T-helper 2 cell treated with Interferon-gamma antibody and Interleukin-4, amounts not matched to agents 100 ng/mL and 5 ng/mL, for 36 hours (primary cell): ENCODE measurements at regions not wholly inside any gene's neighbourhood (a gene's known extent, or its start where the extent isn't known, plus 50 kb on each side); places are given as distances from the start of the nearest gene placed in this dataset.

Source experiments
- intact Hi-C: fragments of 100-400 bp; cut with micrococcal nuclease; formaldehyde crosslinking; loops from one replicate; pipeline ENCODE4 v1.15.1; 2023

- intact Hi-C loops, result no loop called here
These were observed 93.2 kb downstream of the FOXF2 start for GRCh38 chr6:1482381-1483166.

DNA sequence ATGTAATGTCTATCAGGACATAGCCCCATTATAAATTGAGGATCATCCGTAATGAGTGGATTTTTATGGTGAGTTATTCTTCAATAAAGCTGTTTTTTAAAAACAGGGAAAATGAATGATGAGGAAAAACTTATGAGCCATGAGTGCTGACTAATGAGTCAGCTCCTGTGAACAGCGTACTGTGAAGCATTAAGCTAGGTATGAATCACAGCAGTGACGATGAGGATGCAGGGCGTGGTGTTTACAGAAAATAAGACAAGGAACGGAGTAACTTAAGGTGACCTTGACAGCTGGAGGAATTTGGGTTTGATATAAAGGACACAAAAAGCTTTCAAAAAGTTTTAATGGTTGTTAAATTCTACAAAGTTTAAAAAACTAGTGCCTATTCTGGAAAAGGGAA, 96.3 kb downstream of the FOXF2 start:
- intact Hi-C loops, result no loop called here

GRCh38 chr6:1486387-1486786, 97.0 kb downstream of the FOXF2 start:
- intact Hi-C loops, result no loop called here

DNA sequence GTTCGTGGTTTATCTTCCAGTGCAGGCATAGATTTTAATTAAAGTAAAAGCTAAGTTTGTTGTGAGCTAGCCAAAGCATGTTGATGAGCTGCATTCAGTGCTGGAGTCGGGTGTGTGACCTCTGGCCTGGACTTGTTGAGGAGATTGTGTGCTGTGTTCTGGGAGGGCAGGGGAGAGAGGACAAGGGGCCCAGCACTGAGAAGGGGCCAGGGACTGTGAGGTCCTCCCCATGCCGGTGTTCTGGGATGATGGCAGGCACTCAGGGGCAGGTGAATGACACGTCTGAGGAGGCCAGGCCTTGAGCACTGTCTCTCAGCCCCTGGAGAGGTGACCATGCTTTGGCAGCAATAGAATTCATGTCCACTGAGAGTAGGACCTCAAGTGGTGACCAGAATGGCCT, 97.9 kb downstream of the FOXF2 start:
- intact Hi-C loops, result no loop called here

- intact Hi-C loops, result no loop called here
These were observed 101.6 kb downstream of the FOXF2 start for GRCh38 chr6:1491025-1491424.

GRCh38 chr6:1491591-1492319, 102.4 kb downstream of the FOXF2 start:
- intact Hi-C loops, result no loop called here

DNA sequence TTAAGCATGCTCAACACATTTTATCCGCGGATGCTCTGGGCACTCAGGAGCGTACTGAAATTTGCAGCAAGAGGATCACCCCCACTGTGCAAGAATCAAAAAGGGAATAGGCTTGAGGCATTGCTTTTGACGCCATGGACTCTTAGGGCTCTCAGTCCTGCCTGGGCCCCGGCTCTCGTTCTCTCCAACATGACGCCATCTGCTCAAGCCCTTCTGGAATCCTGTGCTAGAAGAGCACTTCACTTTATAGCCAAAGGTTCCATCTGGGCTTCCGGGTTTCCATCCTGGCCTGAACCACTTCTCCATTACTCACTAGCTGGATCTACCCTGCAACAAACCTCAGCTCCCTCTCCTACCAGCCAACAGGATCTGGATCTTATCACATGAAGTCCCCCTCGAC, 105.3 kb downstream of the FOXF2 start:
- intact Hi-C loops, result no loop called here

DNA sequence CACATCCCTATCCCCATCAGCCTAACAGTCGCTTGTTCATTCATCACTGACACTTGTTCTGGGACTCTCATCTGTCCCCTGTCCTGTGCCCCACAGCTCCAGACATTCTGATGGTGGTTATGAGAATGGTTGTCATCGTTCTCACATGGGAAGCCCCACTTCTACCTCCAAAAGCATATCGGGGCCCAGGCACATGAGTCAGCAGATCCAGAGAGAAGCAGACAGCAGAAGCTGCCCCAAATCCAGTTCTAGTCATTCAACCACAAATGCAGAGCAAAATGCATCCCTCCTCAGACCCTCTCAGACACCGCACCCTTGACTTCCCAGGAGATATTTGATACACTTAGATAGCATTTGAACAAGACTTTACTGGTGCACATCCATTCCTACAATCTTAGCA, 106.0 kb downstream of the FOXF2 start:
- intact Hi-C loops, result no loop called here

DNA sequence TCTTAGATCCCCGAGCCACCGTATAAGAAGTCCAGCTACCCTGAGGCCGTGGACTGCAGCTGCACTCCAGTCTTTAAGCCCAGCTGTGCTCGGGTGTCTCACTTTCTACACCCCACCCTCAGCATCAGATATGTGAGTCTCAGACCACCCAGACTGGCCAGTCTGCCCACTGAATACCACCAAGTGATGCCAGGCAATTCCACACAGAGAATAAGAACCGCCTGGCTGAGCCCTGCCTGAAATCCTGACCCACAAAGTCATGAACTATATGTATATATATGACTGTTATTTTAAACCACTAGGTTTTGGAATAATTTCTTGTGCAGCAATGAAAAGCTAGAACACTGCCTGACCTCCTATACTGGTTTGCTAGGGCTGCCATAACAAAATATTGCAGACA, 106.7 kb downstream of the FOXF2 start:
- intact Hi-C loops, result no loop called here

GRCh38 chr6:1496836-1497760, 107.7 kb downstream of the FOXF2 start:
- intact Hi-C loops, result no loop called here

- intact Hi-C loops, result no loop called here
These were observed 108.4 kb downstream of the FOXF2 start for GRCh38 chr6:1497761-1498105.

- intact Hi-C loops, result no loop called here
These were observed 109.2 kb downstream of the FOXF2 start for GRCh38 chr6:1498491-1499113.

DNA sequence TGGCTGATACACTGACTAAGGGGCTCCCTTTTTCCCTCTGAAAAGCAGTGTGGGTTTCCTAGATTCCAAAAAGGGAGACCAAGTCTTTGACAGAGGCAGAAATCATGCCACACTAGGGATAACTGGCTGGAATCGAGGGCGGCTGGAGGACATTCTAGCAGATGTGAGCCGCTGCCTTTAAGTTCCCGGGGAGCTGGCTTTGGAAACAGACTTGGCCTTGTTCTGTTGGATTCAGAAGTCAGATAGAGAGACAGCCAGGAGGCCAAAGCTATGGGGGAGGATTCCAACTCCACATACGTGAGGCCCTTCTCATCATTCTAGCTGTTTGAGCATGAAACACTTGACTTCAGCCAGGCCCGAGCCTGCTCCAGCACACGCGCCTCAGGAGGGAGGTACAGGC, 109.9 kb upstream of the FOXC1 start:
- intact Hi-C loops, result no loop called here

DNA sequence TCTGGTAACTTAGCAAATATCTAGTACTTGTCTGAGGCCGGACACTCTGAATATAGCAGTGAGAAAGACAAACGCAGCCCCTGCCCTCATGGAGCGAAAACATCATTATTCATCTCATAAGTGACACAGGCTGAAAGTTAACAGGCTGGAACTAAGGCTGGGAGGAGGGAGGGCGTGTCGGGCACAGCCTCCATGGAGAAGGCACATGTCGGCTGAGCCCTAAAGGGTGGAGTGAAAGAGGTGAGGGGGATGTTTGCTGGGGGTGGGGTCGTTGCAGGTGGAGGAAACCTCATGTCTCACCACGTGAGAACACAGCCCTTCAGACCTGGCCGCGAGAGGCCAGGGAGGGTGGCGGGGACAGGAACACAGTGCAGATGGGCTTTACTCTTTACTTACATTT, 108.8 kb upstream of the FOXC1 start:
- intact Hi-C loops, result no loop called here

DNA sequence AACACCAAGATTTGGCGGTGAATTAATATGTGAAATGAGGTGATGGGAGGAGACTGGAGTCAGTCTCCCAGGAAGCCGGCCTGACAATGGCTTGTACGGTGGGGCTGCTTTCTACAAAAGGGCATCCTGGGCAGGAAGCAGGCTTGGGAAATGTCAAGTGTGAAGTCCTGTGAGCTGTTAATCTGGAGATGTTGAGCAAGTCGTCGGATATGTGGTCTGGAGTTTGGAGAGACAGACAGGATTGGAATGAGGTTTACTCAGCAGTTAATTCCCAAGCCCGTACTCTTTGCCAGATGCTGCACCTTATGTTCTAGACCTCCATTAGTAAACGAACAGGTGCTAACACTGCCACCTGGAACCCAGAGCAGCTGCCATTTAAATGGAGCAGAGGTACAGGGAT, 107.7 kb upstream of the FOXC1 start:
- intact Hi-C loops, result no loop called here

- intact Hi-C loops, result no loop called here
These were observed 105.9 kb upstream of the FOXC1 start for GRCh38 chr6:1503811-1504210.

DNA sequence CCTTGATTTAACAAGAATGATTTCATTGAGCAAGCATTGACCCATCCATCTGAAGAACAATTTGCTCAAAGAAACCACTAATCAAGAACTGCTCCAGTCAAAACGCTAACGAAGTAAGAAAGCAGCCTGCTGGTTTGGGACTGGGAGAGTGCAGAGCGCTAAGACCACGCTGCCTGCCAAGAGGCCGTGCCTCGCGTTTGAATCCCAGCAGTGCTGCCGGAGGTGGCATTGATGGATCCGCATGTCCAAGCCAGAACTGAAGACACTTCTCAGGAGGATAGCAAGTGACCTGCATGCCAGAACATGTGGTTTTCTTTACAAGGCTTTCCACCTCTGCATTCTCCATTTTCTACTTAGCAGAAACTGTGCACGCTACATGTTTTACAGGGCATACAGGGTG, 105.2 kb upstream of the FOXC1 start:
- intact Hi-C loops, result no loop called here

GRCh38 chr6:1507251-1507650, 102.5 kb upstream of the FOXC1 start:
- intact Hi-C loops, result no loop called here

- intact Hi-C loops, result no loop called here
These were observed 100.5 kb upstream of the FOXC1 start for GRCh38 chr6:1509241-1509640.

- intact Hi-C loops, result no loop called here
These were observed 99.5 kb upstream of the FOXC1 start for GRCh38 chr6:1510239-1510638.

- intact Hi-C loops, result no loop called here
These were observed 96.4 kb upstream of the FOXC1 start for GRCh38 chr6:1513215-1513780.
